Liver (tissue), 7 donors: ENCODE measurements at regions not wholly inside any gene's neighbourhood (a gene's known extent, or its start where the extent isn't known, plus 50 kb on each side); places are given as distances from the start of the nearest gene placed in this dataset.

Experiments used
- DNase-seq: peaks from one replicate; pipeline ENCODE4 v3.0.0-alpha.2; 2017; ENCODE audit warnings: low spot score
- H3K27ac ChIP-seq, 2 donors: one replicate each; pipeline ENCODE4 v1.7.0; 2013; ENCODE audit warnings: inconsistent platforms in 2 of 2, low read length in 2 of 2, control low read depth in 1 of 2, low read depth in 1 of 2, mild to moderate bottlenecking in 1 of 2
- H3K27me3 ChIP-seq, 4 donors: one replicate each; pipeline versions ENCODE4 v1.6.1 to v1.7.0; 2013; ENCODE audit warnings: low read length in 3 of 4, inconsistent platforms in 1 of 4, mild to moderate bottlenecking in 1 of 4, moderate library complexity in 1 of 4; ENCODE audit not compliant: control insufficient read depth in 4 of 4, insufficient read depth in 4 of 4
- H3K36me3 ChIP-seq, 4 donors: one replicate each; pipeline versions ENCODE4 v1.6.1 to v1.7.0; 2013; ENCODE audit warnings: low read length in 3 of 4, mild to moderate bottlenecking in 3 of 4, low read depth in 1 of 4, moderate library complexity in 1 of 4; ENCODE audit not compliant: control insufficient read depth in 4 of 4, insufficient read depth in 3 of 4
- H3K4me1 ChIP-seq, 4 donors: one replicate each; pipeline versions ENCODE4 v1.6.1 to v1.7.0; 2013; ENCODE audit warnings: low read length in 3 of 4, mild to moderate bottlenecking in 3 of 4, moderate library complexity in 1 of 4; ENCODE audit not compliant: control insufficient read depth in 4 of 4, insufficient read depth in 4 of 4
- H3K4me3 ChIP-seq, 3 donors: one replicate each; pipeline versions ENCODE4 v1.6.1 to v1.7.0; 2013; ENCODE audit warnings: low read length in 3 of 3, control low read depth in 1 of 3, low read depth in 1 of 3, mild to moderate bottlenecking in 1 of 3
- H3K9ac ChIP-seq, 2 donors: one replicate each; pipeline ENCODE4 v1.7.0; 2013; ENCODE audit warnings: low read length in 2 of 2, mild to moderate bottlenecking in 2 of 2, moderate library complexity in 2 of 2, control low read depth in 1 of 2, low read depth in 1 of 2
- H3K9me3 ChIP-seq, 4 donors: one replicate each; pipeline versions ENCODE4 v1.6.1 to v1.7.0; 2013; ENCODE audit warnings: low read length in 3 of 4; ENCODE audit not compliant: control insufficient read depth in 4 of 4
- EGR1 ChIP-seq, 2 donors: IDR thresholded peaks; 2 replicates each; pipeline ENCODE4 v1.6.1; 2016 to 2018; ENCODE audit warnings: antibody characterized with exemption in 2 of 2, low read depth in 2 of 2
- FOXA1 ChIP-seq: IDR thresholded peaks from 2 replicates; pipeline ENCODE4 v1.6.1; 2016; ENCODE audit warnings: antibody characterized with exemption
- FOXA2 ChIP-seq: IDR thresholded peaks from 2 replicates; pipeline ENCODE4 v1.6.1; 2016; ENCODE audit warnings: antibody characterized with exemption
- GABPA ChIP-seq, 2 donors: IDR thresholded peaks in 1 of 2; conservative IDR thresholded peaks in 1 of 2; 2 replicates each; pipeline ENCODE4 v1.6.1; 2016; ENCODE audit warnings: antibody characterized with exemption in 2 of 2, mild to moderate bottlenecking in 1 of 2, moderate library complexity in 1 of 2
- HNF4A ChIP-seq, 2 donors: conservative IDR thresholded peaks; 2 replicates each; pipeline ENCODE4 v1.6.1; 2016; ENCODE audit warnings: antibody characterized with exemption in 2 of 2, mild to moderate bottlenecking in 2 of 2
- HNF4G ChIP-seq: IDR thresholded peaks from 2 replicates; pipeline ENCODE4 v1.6.1; 2016; ENCODE audit warnings: antibody characterized with exemption
- JUND ChIP-seq, 2 donors: IDR thresholded peaks; 2 replicates each; pipeline ENCODE4 v1.6.1; 2016; ENCODE audit warnings: antibody characterized with exemption in 2 of 2
- NR2F2 ChIP-seq: IDR thresholded peaks from 2 replicates; pipeline ENCODE4 v1.6.1; 2016; ENCODE audit warnings: antibody characterized with exemption
- RAD21 ChIP-seq, 2 donors: IDR thresholded peaks; 2 replicates each; pipeline ENCODE4 v1.6.1; 2016; ENCODE audit warnings: antibody characterized with exemption in 2 of 2, mild to moderate bottlenecking in 2 of 2
- RXRA ChIP-seq, 2 donors: IDR thresholded peaks; 2 replicates each; pipeline ENCODE4 v1.6.1; 2017 to 2018; ENCODE audit warnings: antibody characterized with exemption in 2 of 2, mild to moderate bottlenecking in 1 of 2
- SP1 ChIP-seq: IDR thresholded peaks from 2 replicates; pipeline ENCODE4 v1.6.1; 2018; ENCODE audit warnings: antibody characterized with exemption, mild to moderate bottlenecking
- TAF1 ChIP-seq: conservative IDR thresholded peaks from 2 replicates; pipeline ENCODE4 v1.6.1; 2016; ENCODE audit warnings: antibody characterized with exemption, mild to moderate bottlenecking
- YY1 ChIP-seq: IDR thresholded peaks from 2 replicates; pipeline ENCODE4 v1.6.1; 2016; ENCODE audit warnings: antibody characterized with exemption, mild to moderate bottlenecking
- TF ChIP-seq, protein P1 (sequence below): IDR thresholded peaks from 2 replicates; pipeline ENCODE4 v1.6.1; 2016; ENCODE audit warnings: antibody characterized with exemption, mild to moderate bottlenecking
- TF ChIP-seq, protein P2 (sequence below): fragments of 150-350 bp; IDR thresholded peaks from 2 replicates; pipeline ENCODE4 v1.5.1; 2017; ENCODE audit warnings: improper control_type of control experiment, low read depth, low read length; ENCODE audit not compliant: missing input control
- TF ChIP-seq, protein P3 (sequence below): IDR thresholded peaks from 2 replicates; pipeline ENCODE4 v1.6.1; 2016; ENCODE audit warnings: antibody characterized with exemption
- TF ChIP-seq, protein P4 (sequence below): IDR thresholded peaks from 2 replicates; pipeline ENCODE4 v1.6.1; 2016; ENCODE audit warnings: antibody characterized with exemption
- TF ChIP-seq, protein P5 (sequence below): IDR thresholded peaks from 2 replicates; pipeline ENCODE4 v1.6.1; 2016; ENCODE audit warnings: antibody characterized with exemption
- donor health status: healthy.
- donor health status: healthy.
- donor health status: healthy.
- donor health status: healthy.

DNA sequence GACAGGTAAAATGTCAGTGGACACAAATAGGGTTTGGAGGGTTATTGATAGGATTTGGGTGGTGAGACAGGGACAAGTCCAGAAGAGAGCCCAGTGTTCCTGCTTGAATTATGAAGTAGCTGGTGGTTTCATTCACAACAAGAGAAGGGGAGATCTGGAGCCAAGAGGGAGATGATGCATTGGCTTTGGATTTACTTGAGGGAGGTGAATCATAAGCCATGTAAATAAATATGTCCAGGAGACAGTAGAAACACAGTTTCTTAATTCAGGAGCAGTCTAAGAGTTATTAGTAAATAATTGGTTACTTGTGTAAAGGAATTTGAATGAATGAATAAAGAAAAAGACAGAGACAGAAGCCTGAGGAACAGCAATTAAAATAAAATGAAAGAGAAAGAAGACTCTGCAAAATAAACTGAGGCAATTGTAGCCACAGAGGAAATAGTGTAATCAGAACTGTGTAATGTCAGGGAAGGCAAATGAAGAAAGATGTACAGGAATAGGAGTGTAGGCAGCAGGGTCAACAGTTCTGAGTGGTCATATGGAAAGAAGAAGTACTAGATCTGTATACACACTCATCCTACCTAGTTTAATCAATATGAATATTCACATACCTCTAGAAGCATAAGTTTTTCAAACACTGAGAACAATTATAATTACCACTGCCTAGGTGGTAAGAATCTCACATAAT lies 50.2 kb upstream of the CXCL8 start:
- DNase-seq = no peak
- H3K9me3 ChIP-seq = no peaks in the 10 kb centered on the region
- TF ChIP-seq HNF4A (conservative IDR thresholded peaks at IDR 0.05) (no peak), RAD21 (IDR thresholded peaks at IDR 0.05) (no peak), TAF1 (no peak), RXRA (IDR thresholded peaks at IDR 0.05) (no peak), FOXA1 (no peak), JUND (IDR thresholded peaks at IDR 0.05) (no peak), HNF4G (no peak), YY1 (no peak), SP1 (no peak), NR2F2 (no peak), FOXA2 (no peak), GABPA (IDR thresholded peaks at IDR 0.05 in 1 of 2, conservative IDR thresholded peaks at IDR 0.05 in 1 of 2) (no peak), EGR1 (IDR thresholded peaks at IDR 0.05; ENCODE audit: low read depth in 2 of 2) (no peak)
- TF ChIP-seq, protein P1, sequence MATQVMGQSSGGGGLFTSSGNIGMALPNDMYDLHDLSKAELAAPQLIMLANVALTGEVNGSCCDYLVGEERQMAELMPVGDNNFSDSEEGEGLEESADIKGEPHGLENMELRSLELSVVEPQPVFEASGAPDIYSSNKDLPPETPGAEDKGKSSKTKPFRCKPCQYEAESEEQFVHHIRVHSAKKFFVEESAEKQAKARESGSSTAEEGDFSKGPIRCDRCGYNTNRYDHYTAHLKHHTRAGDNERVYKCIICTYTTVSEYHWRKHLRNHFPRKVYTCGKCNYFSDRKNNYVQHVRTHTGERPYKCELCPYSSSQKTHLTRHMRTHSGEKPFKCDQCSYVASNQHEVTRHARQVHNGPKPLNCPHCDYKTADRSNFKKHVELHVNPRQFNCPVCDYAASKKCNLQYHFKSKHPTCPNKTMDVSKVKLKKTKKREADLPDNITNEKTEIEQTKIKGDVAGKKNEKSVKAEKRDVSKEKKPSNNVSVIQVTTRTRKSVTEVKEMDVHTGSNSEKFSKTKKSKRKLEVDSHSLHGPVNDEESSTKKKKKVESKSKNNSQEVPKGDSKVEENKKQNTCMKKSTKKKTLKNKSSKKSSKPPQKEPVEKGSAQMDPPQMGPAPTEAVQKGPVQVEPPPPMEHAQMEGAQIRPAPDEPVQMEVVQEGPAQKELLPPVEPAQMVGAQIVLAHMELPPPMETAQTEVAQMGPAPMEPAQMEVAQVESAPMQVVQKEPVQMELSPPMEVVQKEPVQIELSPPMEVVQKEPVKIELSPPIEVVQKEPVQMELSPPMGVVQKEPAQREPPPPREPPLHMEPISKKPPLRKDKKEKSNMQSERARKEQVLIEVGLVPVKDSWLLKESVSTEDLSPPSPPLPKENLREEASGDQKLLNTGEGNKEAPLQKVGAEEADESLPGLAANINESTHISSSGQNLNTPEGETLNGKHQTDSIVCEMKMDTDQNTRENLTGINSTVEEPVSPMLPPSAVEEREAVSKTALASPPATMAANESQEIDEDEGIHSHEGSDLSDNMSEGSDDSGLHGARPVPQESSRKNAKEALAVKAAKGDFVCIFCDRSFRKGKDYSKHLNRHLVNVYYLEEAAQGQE = no peak
- TF ChIP-seq, protein P2, sequence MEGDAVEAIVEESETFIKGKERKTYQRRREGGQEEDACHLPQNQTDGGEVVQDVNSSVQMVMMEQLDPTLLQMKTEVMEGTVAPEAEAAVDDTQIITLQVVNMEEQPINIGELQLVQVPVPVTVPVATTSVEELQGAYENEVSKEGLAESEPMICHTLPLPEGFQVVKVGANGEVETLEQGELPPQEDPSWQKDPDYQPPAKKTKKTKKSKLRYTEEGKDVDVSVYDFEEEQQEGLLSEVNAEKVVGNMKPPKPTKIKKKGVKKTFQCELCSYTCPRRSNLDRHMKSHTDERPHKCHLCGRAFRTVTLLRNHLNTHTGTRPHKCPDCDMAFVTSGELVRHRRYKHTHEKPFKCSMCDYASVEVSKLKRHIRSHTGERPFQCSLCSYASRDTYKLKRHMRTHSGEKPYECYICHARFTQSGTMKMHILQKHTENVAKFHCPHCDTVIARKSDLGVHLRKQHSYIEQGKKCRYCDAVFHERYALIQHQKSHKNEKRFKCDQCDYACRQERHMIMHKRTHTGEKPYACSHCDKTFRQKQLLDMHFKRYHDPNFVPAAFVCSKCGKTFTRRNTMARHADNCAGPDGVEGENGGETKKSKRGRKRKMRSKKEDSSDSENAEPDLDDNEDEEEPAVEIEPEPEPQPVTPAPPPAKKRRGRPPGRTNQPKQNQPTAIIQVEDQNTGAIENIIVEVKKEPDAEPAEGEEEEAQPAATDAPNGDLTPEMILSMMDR = no peak
- TF ChIP-seq, protein P3, sequence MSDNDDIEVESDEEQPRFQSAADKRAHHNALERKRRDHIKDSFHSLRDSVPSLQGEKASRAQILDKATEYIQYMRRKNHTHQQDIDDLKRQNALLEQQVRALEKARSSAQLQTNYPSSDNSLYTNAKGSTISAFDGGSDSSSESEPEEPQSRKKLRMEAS = no peak
- TF ChIP-seq, protein P4, sequence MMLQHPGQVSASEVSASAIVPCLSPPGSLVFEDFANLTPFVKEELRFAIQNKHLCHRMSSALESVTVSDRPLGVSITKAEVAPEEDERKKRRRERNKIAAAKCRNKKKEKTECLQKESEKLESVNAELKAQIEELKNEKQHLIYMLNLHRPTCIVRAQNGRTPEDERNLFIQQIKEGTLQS = no peak
- TF ChIP-seq, protein P5, sequence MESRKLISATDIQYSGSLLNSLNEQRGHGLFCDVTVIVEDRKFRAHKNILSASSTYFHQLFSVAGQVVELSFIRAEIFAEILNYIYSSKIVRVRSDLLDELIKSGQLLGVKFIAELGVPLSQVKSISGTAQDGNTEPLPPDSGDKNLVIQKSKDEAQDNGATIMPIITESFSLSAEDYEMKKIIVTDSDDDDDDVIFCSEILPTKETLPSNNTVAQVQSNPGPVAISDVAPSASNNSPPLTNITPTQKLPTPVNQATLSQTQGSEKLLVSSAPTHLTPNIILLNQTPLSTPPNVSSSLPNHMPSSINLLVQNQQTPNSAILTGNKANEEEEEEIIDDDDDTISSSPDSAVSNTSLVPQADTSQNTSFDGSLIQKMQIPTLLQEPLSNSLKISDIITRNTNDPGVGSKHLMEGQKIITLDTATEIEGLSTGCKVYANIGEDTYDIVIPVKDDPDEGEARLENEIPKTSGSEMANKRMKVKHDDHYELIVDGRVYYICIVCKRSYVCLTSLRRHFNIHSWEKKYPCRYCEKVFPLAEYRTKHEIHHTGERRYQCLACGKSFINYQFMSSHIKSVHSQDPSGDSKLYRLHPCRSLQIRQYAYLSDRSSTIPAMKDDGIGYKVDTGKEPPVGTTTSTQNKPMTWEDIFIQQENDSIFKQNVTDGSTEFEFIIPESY = no peak
- H3K36me3 ChIP-seq = no peaks in the 10 kb centered on the region
- no peak overlapping the region for H3K4me3 ChIP-seq
- no peaks in the 10 kb centered on the region for H3K4me1 ChIP-seq
- no peaks in the 10 kb centered on the region for H3K27me3 ChIP-seq
- no peak overlapping the region for H3K9ac ChIP-seq
- no peak overlapping the region for H3K27ac ChIP-seq
